Jurkat, Clone E6-1 (cell line): ENCODE measurements at regions not wholly inside any gene's neighbourhood (a gene's known extent, or its start where the extent isn't known, plus 50 kb on each side); places are given as distances from the start of the nearest gene placed in this dataset.
A peak's percentile ranks its signal among the peaks of the same experiment; 100 is the strongest.

Experiments
- DNase-seq: peaks from one replicate; pipeline ENCODE4 v3.0.0-alpha.2; 2011; ENCODE audit warnings: low read depth, low spot score
- H3K4me3 ChIP-seq: 2 replicates; pipeline ENCODE4 v1.5.1; 2011; ENCODE audit warnings: mild to moderate bottlenecking, low read length, control low read depth, moderate library complexity

DNA sequence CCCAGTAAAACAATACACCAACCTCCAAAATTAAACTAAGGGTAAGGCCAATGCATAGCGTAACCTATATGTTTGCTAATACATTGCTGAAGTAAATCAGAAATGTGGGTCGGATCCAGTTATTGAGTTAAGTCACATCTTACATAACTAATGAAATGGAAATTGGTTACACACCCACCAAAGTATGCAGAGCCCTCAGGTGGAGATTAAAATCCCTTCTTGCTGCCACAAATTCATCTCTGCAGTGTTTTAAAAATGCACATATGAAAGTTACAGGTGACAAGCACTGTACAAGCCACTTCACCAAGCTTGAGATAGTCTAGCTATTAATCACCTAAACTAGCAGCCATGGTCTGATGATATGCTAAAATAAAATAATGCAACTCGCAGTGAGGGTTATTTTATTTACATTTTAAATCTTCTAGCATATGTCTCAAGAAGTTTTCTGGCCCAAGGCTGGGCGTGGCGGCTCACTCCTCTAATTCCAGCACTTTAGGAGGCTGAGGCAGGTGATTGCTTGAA is 130.6 kb downstream of the AQP9 start:
- no peak for DNase-seq

DNA sequence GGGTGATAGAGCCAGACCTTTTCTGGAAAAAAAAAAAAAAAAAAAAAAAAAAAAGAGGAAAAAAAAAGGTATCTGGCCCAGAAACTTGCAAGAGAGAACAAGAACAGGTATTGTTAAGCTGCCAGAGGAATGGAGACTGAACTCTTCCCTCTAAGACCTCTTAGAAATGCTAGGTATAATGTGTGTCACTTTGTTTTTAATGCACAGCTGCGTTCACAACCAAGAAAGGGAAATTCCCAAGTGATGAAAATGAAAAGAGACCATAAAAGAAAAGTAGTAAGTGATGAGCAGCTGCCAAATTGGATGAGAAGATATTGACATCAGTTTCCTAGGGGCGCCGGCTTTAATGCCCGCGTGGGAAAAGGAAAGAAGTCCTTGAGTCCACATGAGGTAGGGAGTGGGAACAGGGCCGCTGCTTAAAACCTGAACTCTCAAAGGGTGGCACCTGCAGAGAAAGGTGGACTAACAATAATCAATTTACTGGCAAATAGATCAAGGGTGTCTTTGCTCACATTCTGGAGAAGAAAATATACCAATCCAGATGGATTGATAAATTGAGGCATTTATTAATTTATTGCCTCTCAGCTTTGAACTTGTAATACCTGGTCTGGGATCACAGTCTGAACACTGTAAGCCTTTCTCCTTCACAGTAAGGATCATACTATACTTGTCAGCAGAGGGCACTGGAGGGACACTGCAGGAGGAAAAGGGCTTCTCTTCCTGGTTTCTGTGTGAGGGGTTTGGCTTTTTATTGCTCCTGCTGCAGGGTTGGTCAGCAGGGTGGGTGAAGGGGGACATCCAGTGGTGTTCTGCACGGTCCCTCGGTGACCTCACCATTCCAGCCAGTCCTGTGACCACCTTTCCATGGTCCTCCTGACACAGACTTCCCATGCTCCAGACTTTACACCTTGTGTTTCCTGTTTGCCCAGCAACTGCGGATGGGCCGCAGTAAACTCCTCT is 131.6 kb downstream of the AQP9 start:
- H3K4me3 ChIP-seq = no peak overlapping the region
- DNase-seq = peak; percentile 66

More for the DNA sequence above, 130.6 kb downstream of the AQP9 start:
- no peak overlapping the region for H3K4me3 ChIP-seq

DNA sequence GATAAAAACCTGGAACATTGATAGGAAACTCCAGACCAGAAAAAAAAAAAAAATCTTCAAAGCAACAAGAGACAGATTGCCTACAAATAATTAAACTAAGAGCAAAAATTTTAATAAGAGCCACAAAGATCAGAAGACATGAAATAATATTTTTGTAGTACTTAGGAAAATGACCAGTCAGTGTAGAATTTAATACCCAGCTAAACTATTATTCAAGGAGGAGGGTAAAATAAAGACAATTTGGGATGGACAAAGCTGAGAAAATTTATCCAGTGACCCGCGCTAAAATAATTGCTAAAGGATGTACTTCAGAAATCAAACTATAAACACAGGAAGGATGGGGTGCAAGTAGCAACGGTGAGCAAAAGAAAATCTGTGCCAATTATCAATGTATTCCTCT is 133.2 kb downstream of the AQP9 start:
- no peak overlapping the region for H3K4me3 ChIP-seq
- no peak for DNase-seq

DNA sequence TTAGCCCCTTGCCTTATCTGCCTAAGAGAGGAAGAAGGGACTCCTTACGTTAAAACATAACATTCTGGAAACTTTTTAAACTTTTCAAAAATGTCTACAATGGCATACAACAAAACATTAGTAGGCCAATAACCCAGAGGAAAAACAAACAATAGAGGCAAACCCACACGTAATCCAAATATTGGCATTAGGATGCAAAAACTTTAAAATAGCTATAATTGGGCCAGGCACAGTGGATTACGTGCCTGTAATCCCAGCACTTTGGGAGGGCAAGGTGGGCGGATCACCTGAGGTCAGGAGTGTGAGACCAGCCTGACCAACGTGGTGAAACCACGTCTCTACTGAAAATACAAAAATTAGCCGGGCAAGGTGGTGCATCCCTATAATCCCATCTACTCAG is 134.9 kb downstream of the AQP9 start:
- no peak for DNase-seq
- H3K4me3 ChIP-seq = no peak overlapping the region

DNA sequence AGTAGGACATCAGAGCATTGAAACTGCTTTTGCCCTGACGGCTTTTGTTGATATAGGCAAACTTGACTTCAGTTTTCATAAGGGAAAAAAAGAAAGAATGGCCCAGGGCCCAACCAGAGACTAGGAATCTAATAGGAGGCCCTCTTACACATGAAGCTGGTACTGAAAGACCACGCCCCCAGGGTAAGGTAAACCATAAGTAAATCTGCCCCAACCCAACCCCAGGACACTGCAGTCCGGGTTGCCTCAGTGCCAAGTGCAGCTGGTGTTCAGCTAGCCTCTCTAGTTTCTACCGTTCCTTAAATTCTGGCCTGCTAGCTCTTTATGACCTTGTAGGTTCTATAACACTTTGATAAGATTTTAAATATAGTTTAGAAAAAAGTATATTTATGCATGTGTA is 136.7 kb downstream of the AQP9 start:
- no peak overlapping the region for H3K4me3 ChIP-seq
- DNase-seq = no peak

DNA sequence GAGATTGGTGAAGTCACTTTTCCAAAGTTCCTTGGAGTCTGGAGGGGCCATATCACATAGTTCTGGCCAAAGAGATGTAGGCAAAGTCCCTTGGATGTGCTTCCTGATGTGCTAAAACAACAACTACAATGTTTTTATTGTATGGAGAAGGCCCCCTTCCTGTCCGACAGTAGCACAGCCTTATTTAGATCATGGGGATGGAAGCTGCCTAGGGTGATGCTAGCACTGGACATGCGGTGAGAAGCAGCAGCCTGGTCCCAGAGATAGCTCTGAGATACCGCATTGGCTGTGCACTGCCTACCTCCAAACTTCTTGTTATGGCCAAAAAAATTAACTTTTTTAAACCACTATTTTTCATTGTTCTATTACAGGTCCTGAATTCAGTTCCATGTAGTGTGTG is 137.6 kb downstream of the AQP9 start:
- DNase-seq = no peak
- H3K4me3 ChIP-seq = no peak overlapping the region

DNA sequence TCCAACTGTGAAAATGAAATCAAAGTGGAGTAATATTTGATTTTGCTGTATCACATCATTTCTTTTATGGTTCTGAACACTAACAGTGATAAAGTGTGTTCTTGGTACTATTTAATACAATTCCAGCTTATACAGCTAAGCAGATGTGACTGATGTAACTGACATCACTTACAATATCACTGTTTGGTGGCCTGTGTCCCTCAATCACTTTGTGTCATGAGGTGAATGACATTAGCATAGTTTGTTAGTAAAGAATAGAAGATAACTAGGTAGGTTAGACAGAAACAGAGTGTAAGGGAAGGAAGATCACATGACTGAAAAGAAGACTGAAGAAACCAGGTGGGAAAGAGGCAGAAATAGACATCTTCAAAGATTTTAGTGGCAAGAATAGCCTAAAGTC is 138.7 kb downstream of the AQP9 start:
- H3K4me3 ChIP-seq = no peak overlapping the region
- DNase-seq = no peak

DNA sequence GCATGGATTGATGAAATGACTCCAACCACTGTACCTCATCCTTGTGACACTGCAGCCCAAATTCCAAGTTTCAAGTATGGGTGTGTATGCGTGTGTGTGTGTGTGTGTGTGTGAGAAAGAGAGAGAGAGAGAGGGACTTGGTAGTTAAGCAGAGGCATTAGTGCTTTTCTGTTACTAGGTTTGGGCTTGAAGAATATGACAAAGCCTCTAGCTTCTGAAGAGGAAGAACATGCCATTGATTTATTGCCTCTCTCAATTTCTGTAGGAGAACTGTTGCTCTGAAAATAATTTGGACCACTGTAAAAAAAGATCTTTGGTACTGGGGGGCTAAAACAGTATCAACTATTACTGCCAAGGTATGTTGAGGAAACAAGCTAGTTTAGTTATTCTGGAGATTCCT is 139.2 kb downstream of the AQP9 start:
- no peak for DNase-seq
- no peak overlapping the region for H3K4me3 ChIP-seq

DNA sequence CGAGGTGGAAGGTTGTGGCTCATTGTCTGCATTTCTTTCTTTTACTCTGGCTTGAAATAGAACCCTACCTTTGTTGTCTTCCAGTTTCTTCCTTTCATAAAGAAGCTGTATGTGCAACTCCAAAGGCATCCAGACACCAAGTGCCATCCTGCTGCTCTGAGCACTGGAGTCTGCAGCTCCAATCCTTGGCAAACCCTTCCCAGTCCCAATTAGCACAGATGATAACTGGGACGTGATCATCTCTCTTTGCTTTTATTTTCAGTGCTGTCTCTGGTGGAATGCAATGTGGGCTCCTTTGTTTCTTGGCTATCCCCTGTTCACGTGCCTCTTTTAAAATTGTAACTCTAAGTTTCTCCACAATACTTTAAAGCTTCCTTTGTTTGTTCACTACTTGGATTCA is 140.9 kb downstream of the AQP9 start:
- no peak overlapping the region for H3K4me3 ChIP-seq
- DNase-seq = no peak

DNA sequence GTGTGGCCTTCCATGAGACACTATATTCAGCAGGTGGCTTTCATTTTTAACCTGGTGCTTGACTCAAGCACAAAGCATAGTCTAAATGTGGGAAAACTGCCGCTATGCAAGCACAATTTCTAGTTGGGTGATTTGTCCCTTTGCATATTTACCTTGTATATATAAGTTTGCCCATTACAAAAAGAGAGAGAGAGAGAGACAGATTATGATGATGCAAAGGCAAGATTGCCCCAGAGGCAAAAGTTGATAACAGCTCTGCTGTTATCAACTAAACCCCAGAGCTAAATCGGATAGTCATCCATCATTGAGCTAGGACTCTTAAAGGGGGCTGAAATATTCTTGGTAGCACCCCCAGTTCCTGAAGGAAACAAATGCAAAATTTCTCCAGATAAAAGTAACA is 141.5 kb downstream of the AQP9 start:
- no peak for DNase-seq

DNA sequence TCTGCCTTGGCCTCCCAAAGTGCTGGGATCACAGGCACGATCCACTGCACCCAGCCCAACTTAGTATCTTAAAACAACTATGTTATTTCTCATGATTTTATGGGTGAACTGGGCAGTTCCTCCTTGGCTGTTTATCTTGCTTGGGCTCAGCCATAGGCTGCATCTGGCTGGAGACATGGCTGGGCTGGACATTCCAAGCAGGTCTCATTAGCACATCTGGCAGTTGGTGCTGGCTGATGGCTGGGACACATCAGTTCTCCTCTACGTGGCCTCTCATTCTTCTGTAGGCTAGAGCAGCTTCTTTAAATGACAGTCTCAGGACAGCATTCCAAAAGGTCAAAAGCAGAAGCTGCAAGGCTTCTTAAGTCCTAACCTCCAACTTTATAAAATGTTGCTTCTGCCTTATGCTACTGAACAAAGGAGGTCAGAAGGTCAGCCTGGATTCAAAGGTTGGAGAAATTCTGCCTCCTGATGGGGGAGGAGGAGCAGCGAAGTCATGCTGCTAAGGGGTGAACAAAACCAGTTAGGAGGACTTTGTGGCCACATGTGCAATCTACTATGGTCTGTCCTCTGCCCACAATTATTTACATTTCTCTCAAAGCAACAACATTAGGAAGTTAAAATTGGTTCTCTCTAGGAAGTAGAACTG is 144.0 kb downstream of the AQP9 start:
- DNase-seq = no peak
- no peak overlapping the region for H3K4me3 ChIP-seq

More for the DNA sequence above, 141.5 kb downstream of the AQP9 start:
- no peak overlapping the region for H3K4me3 ChIP-seq

DNA sequence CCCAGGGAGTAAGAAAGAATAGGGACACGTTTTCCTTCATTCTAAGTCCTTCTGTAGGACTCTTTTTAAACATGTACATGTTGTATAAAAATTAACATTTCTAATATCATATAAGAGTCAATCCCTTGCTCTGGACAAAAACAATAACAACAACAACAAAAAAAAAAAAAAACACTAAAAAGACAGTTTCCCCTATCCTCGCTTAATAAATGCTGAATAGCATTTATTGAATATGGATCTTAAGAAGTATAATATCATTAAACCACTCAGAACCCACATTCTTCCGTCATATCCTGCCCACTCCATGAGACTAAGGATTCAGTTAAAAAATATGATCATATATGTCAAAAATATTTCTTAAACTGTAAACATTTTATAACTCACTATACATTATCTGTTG is 145.1 kb downstream of the AQP9 start:
- H3K4me3 ChIP-seq = no peak overlapping the region
- DNase-seq = no peak

DNA sequence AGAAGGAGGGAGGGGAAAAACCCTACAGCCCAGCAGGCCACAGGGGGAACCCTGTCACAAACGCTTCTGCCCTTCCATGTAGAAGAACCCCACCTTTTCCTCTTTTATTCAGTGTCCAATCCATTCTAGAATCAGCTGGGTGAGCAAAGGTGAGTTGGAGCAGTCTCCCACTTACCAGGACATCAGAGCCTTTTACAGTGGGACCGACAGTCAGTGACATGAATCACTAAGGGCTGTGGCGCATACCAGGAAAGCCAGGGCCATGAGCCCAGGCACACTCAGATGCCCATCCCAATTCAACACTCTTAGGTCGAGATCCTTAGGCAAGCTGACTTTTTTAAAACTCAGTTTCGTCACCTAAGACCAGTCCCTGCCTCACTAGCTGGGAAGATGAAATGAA is 146.1 kb downstream of the AQP9 start:
- DNase-seq = no peak
- H3K4me3 ChIP-seq = no peak overlapping the region

DNA sequence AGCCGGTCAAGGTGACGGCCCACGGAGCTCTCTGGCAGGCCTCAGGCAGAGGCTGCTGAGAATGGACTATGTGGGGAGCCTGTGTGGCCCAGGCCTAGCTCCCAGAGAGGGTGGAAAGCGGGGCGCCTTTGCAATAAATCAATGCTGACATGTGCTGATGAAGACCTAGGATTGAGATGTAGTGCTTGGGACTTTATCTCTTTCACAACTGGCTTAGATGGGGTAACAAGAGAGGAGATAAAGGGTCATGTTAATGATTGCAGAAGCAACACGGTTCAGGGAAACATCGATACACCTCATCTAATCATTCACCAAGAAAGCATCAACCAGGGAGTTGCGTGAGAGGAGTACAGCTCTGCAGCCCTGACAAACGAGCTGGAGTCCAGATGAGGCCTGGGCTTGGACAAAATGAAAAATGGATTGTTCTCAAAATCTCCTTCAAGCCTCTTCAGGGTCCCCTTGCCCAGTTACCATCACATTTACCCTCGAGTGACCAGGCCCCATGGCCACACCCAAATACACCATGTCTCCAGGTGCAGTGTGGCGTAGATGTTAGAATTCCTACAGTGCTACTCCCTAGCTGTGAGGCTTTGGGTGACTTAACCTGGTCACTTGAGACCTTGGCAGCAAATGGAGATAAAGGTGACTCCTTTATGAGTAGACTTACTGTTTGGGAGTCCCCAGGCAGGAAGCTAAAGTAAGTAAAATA is 146.4 kb upstream of the LIPC start:
- H3K4me3 ChIP-seq = no peak overlapping the region
- DNase-seq = no peak

DNA sequence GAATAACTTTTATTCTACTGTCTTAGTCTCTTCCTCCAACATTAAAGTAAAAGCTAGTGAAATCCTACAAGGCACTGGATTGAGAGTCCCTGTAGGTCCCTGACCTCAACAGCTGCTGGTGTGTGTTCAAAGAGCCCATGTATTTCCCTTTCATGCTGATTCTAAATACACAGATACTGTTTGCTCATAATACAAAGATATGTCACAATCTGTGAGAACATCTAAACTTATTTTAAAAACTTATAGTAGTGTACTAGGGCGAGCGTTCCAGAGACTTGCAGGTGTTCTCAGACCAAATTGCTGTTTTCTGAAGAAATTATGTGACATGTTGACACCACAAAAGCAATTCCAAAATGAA is 145.9 kb upstream of the LIPC start:
- peak; percentile 74 for DNase-seq
- H3K4me3 ChIP-seq = no peak overlapping the region

DNA sequence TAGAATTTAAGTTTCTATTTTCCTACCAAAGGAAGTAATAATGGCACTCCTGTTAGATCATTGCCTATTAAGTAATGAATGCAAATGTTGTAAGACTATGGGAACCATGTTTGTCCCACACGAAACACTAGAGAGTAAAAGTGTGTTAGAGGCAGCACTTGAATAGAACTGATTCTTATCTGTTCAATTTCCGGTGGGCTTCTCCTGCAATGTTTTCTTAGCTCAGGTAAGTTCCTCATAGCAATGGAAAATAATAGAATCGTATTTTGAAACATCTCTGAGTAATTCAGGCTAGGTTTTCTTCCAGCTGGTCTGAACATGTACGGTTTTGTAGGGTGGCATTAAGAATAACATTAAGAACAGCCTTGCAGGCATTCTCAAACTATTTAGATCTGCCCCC is 145.3 kb upstream of the LIPC start:
- DNase-seq = peak; percentile 57
- H3K4me3 ChIP-seq = no peak overlapping the region

DNA sequence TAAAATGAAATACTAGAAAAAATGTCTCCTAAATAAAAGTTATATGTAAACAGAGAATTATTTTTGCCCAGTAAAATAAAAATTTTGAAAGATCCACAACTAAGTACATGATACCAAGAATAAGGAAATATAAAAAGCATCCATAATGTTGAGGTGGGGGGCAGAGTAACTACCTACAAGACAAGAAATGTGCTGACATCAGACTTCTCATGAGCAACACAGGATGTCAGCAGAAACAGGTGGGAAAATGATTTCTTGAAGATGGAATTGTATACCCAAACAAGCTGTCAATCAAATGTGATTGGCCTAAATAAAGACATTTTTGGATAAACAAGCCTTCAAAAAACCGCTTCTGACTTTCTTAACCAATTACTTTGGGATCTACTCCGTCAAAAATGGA is 143.9 kb upstream of the LIPC start:
- H3K4me3 ChIP-seq = no peak overlapping the region
- DNase-seq = no peak

DNA sequence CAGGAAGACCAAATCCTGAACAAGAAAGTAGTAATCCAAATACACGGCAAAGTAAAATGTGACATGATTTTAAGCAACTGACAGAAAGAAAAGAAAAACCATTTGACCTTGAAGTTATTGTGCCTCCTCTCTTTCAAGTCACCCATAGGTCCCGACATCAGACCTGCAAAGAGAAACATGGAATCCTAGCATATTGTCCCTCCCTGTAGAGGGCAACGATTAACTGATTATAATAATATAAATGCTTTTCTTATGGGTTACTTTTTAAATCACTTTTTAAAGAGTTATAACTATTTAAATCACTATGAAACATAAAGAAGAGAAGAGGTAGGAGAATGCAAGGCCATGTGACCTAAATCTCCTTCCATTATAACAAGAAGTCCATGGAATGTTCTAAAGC is 143.2 kb upstream of the LIPC start:
- no peak for DNase-seq
- no peak overlapping the region for H3K4me3 ChIP-seq

DNA sequence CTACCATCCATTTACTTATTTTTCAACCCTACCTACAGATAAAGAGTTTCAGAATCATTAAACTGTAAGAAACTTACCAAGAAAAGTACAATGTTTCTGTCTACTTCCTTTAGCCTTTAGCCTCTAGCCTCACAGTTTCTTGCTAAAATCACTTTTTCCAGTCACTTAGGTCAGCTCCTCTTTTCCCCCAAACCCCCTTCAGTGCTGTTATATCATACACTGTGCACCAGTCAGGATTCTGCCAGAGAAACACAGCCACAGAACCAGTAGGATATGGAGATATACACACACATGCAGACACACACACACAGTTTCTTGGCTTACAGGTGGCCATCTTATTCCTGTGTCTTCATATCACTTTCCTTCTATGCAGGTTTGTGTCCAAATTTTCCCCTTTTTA is 139.9 kb upstream of the LIPC start:
- H3K4me3 ChIP-seq = no peak overlapping the region
- no peak for DNase-seq

DNA sequence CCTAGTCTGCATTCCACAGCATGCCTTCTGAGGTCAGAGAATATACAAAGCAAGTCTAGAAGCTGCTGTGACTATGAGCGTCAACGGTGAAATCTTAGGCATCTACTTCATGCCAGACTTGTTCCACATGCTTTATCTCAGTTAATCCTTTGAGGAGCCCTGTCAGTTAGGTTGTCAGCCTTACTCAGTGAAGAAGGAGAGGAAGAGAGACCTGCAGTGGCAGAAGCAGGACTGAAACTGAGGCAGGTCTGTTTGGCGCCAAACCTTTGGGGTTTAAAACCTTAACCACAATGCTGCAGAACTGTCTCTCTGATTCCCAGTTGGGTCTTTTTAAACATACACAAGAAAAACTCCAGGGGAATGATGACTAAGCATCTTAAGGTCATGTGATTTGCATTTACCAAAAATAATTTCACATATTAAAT is 139.0 kb upstream of the LIPC start:
- peak; percentile 85 for DNase-seq
- no peak overlapping the region for H3K4me3 ChIP-seq
